Lung (tissue), 11 donors: ENCODE measurements at regions not wholly inside any gene's neighbourhood (a gene's known extent, or its start where the extent isn't known, plus 50 kb on each side); places are given as distances from the start of the nearest gene placed in this dataset.

ENCODE experiments used
- ATAC-seq: fragments of 200-7000 bp; cut with Tn5 transposase; one replicate; pipeline ENCODE4 v1.9.1; 2020; ENCODE audit warnings: moderate number of reproducible peaks; ENCODE audit not compliant: insufficient read depth, low FRiP score
- DNase-seq, 3 donors: peaks; one replicate each; pipeline ENCODE4 v3.0.0-alpha.2; 2013 to 2017
- H3K27ac ChIP-seq, 2 donors: one replicate each; pipeline ENCODE4 v1.5.1; 2013; ENCODE audit warnings: mild to moderate bottlenecking in 2 of 2, moderate library complexity in 2 of 2, control low read depth in 1 of 2, inconsistent platforms in 1 of 2, low read depth in 1 of 2, low read length in 1 of 2
- H3K27me3 ChIP-seq, 3 donors: one replicate each; pipeline ENCODE4 v1.5.1; 2013; ENCODE audit warnings: low read length in 2 of 3; ENCODE audit not compliant: control insufficient read depth in 3 of 3, insufficient read depth in 3 of 3
- H3K36me3 ChIP-seq, 4 donors: one replicate each; pipeline ENCODE4 v1.5.1; 2013; ENCODE audit warnings: low read length in 4 of 4, mild to moderate bottlenecking in 1 of 4, moderate library complexity in 1 of 4; ENCODE audit not compliant: control insufficient read depth in 4 of 4, insufficient read depth in 4 of 4
- H3K4me1 ChIP-seq, 5 donors: one replicate each; pipeline ENCODE4 v1.5.1; 2013; ENCODE audit warnings: low read length in 5 of 5, mild to moderate bottlenecking in 2 of 5, moderate library complexity in 1 of 5; ENCODE audit not compliant: control insufficient read depth in 5 of 5, insufficient read depth in 5 of 5
- H3K4me3 ChIP-seq: one replicate; pipeline ENCODE4 v1.5.1; 2013; ENCODE audit warnings: mild to moderate bottlenecking, control low read depth, moderate library complexity
- H3K9ac ChIP-seq, 2 donors: one replicate each; pipeline ENCODE4 v1.5.1; 2013; ENCODE audit warnings: low read length in 2 of 2, control low read depth in 1 of 2; ENCODE audit not compliant: insufficient read depth in 1 of 2
- H3K9me3 ChIP-seq, 4 donors: one replicate each; pipeline ENCODE4 v1.5.1; 2013; ENCODE audit warnings: low read length in 3 of 4, mild to moderate bottlenecking in 1 of 4, moderate library complexity in 1 of 4; ENCODE audit not compliant: control insufficient read depth in 4 of 4, insufficient read depth in 3 of 4
- WGBS, 2 donors: extraction: QIAGEN DNeasy Blood & Tissue Kit; methylation state at CpG; one replicate each; pipeline ENCODE4 v1.1.7; 2013; 5-methylcytosine and 5-hydroxymethylcytosine counted together
- TF ChIP-seq, protein P1 (sequence below): IDR thresholded peaks from 2 replicates; pipeline ENCODE4 v1.5.1; 2012; ENCODE audit warnings: mild to moderate bottlenecking; ENCODE audit errors: control extremely low read depth, extremely low read depth
- donor health status: control.
- donor health status: control.
- donor health status: Bipolar disorder and iron deficiency.
- donor health status: healthy.
- donor health status: DM: yes; HTN: yes; CAD: no.

DNA sequence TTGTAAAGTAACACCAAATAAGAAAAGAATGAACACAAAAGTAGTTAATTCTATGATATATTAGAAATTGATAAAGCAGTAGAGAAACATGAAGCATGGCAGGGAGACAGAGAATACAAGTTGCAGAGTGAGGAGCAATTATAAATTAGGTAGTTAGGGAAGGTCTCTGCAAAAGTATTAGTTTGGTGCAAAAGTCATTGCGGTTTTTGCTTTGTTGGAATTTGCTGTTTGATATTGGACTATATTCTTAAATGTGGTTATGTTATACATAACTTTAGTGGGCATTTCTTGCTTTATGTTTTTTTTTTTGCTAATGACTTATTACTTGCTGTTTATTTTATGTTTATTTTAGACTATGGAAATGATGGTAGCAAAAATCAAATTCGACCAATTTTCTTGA is 402.2 kb downstream of the SFMBT2 start:
- H3K9me3 ChIP-seq, result peaks cover 0 to 2% (median 0%) of the 10 kb centered on the region in 4 donors
- TF ChIP-seq, protein P1, sequence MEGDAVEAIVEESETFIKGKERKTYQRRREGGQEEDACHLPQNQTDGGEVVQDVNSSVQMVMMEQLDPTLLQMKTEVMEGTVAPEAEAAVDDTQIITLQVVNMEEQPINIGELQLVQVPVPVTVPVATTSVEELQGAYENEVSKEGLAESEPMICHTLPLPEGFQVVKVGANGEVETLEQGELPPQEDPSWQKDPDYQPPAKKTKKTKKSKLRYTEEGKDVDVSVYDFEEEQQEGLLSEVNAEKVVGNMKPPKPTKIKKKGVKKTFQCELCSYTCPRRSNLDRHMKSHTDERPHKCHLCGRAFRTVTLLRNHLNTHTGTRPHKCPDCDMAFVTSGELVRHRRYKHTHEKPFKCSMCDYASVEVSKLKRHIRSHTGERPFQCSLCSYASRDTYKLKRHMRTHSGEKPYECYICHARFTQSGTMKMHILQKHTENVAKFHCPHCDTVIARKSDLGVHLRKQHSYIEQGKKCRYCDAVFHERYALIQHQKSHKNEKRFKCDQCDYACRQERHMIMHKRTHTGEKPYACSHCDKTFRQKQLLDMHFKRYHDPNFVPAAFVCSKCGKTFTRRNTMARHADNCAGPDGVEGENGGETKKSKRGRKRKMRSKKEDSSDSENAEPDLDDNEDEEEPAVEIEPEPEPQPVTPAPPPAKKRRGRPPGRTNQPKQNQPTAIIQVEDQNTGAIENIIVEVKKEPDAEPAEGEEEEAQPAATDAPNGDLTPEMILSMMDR, result no peak
- no peak overlapping the region for H3K9ac ChIP-seq
- H3K27me3 ChIP-seq, result no peaks in the 10 kb centered on the region
- no peak overlapping the region for H3K27ac ChIP-seq
- ATAC-seq (no peak), DNase-seq (no peak)
- H3K4me1 ChIP-seq, result no peaks in the 10 kb centered on the region
- WGBS, 2 donors, result 88 to 94% methylated on average over 2 of the region's 2 CpGs
- H3K4me3 ChIP-seq, result no peak overlapping the region
- no peaks in the 10 kb centered on the region for H3K36me3 ChIP-seq

DNA sequence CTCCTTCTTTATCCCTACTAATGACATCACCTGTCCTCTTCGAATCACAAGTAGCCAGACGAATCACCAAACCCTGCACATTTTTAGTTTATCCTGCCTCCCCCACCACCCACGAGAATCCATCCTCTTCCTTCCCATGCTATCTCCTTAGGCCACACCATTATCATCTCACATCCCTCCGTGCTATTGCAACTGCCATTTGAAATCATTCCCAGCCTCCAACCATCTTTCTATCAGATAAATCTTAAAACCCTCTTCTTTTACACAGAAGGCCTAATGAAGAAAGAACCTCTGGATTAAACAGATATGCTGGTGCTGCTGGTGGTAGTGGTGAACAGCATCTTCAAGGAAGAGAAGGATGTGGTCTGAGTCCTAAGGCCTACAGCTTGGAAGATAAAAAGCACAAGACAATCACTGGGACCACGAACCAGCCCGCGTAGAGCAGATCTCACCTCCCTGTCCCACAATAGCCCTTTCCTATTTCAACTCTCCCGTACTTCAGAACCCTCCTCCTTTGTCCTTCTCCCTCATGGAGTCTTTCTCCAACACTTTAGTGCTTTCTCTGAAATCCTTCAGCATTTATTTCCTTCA is 403.1 kb downstream of the SFMBT2 start:
- H3K36me3 ChIP-seq, result no peaks in the 10 kb centered on the region
- no peaks in the 10 kb centered on the region for H3K4me1 ChIP-seq
- ATAC-seq (no peak), DNase-seq (no peak)
- H3K4me3 ChIP-seq, result no peak overlapping the region
- peaks cover 0 to 2% (median 0%) of the 10 kb centered on the region in 4 donors for H3K9me3 ChIP-seq
- no peak overlapping the region for H3K9ac ChIP-seq
- no peaks in the 10 kb centered on the region for H3K27me3 ChIP-seq
- no peak overlapping the region for H3K27ac ChIP-seq
- 80 to 94% methylated on average over 8 of the region's 8 CpGs for WGBS, 2 donors
- TF ChIP-seq, protein P1, result no peak

DNA sequence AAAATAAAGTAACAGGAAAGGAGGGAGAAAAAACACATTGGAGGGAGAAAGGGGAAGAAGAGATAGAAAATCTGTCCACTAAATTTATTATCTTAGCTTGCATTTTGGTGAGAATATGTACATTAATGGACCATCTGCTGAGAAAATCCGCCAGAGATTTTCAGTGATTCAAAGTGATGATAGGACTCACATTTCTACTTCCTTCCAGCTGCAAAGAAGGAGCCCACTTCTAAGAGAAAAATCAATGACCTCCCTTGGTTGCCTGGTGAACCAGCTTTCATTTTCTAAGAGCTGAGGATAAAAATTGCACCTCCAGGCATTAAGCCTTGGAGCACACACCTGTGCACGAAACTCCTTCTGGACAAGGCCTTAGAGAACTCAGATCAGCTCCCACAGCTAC is 404.3 kb downstream of the SFMBT2 start:
- ATAC-seq, result no peak
- TF ChIP-seq, protein P1, result no peak
- Histone ChIP-seq H3K36me3 (no peaks in the 10 kb centered on the region), H3K9me3 (peaks cover 0 to 6% (median 0%) of the 10 kb centered on the region in 4 donors), H3K9ac (no peak overlapping the region), H3K4me3 (no peak overlapping the region), H3K27me3 (no peaks in the 10 kb centered on the region), H3K4me1 (no peaks in the 10 kb centered on the region), H3K27ac (no peak overlapping the region)
- DNase-seq, result no peak
- 69 to 80% methylated on average over 2 of the region's 2 CpGs for WGBS, 2 donors
